A549 (cell line): ENCODE measurements at regions not wholly inside any gene's neighbourhood (a gene's known extent, or its start where the extent isn't known, plus 50 kb on each side); places are given as distances from the start of the nearest gene placed in this dataset.

Experiments
- ATAC-seq, 2 experiments: fragments of 200-7000 bp in 1 of 2; fragments of >200 bp in 1 of 2; cut with Nextera tagmentation in 1 of 2; cut with Tn5 transposase in 1 of 2; 3 replicates each; pipeline versions ENCODE4 v1.8.0 to v1.9.1; 2018 to 2020; ENCODE audit warnings: mild to moderate bottlenecking in 1 of 2, moderate library complexity in 1 of 2
- CTCF ChIA-PET: fragments of 300-600 bp; sonication (Branson Sonifier 250); formaldehyde crosslinking; extraction: SDS; loops from one replicate; lab custom pipeline; 2021; ENCODE audit warnings: antibody characterized with exemption, inconsistent platforms; lab: Yijun Ruan, JAX
- POLR2A ChIA-PET: fragments of 350-600 bp; formaldehyde crosslinking; extraction: SDS; loops from one replicate; lab custom pipeline; 2021; ENCODE audit warnings: antibody characterized with exemption, inconsistent platforms; lab: Yijun Ruan, JAX
- DNase-seq, 2 experiments: peaks; one replicate each; pipeline versions ENCODE4 v3.0.0 to v3.0.0-alpha.2; 2011 to 2016; ENCODE audit warnings: low read depth in 1 of 2, low spot score in 1 of 2
- FAIRE-seq: peaks from 2 replicates; lab custom pipeline; 2011; peaks lifted over from hg19 to GRCh38; lab: Jason Lieb, UNC
- H3K27ac ChIP-seq, 2 experiments: fragments of >200 bp; sonication (Bioruptor Twin); formaldehyde crosslinking; 3 replicates each; pipeline ENCODE4 v1.5.1; 2016 to 2017
- H3K4me1 ChIP-seq: fragments of >200 bp; sonication (Bioruptor Twin); formaldehyde crosslinking; 3 replicates; pipeline ENCODE4 v1.6.1; 2016
- H3K4me2 ChIP-seq: fragments of >200 bp; sonication (Bioruptor Twin); formaldehyde crosslinking; 3 replicates; pipeline ENCODE4 v1.6.1; 2016
- H3K4me3 ChIP-seq: fragments of >200 bp; sonication (Bioruptor Twin); formaldehyde crosslinking; 3 replicates; pipeline ENCODE4 v1.5.1; 2016
- H3K9me3 ChIP-seq: fragments of >200 bp; sonication (Bioruptor Twin); formaldehyde crosslinking; 3 replicates; pipeline ENCODE4 v1.6.1; 2016
- CBX2 ChIP-seq: fragments of 200-600 bp; sonication (generic); IDR thresholded peaks from 2 replicates; pipeline ENCODE4 v1.6.1; 2016; ENCODE audit warnings: low read depth, mild to moderate bottlenecking, borderline replicate concordance
- EHF ChIP-seq: fragments of 250-450 bp; sonication (Bioruptor Pico); IDR thresholded peaks from 2 replicates; pipeline ENCODE4 v1.5.0; 2020; ENCODE audit warnings: mild to moderate bottlenecking
- EHMT2 ChIP-seq: fragments of 200-600 bp; sonication (generic); IDR thresholded peaks from 2 replicates; pipeline ENCODE4 v1.6.1; 2016; ENCODE audit warnings: antibody characterized with exemption, low read depth, mild to moderate bottlenecking, moderate library complexity
- EP300 ChIP-seq, 2 experiments: fragments of >200 bp; sonication (Bioruptor Twin); formaldehyde crosslinking; IDR thresholded peaks; 2 replicates in 1 of 2; 3 replicates in 1 of 2; pipeline ENCODE4 v1.6.1; 2016 to 2017
- ESRRA ChIP-seq: fragments of 150-350 bp; IDR thresholded peaks from 2 replicates; pipeline ENCODE4 v1.6.1; 2014; ENCODE audit warnings: mild to moderate bottlenecking, low read length, borderline replicate concordance
- HDAC2 ChIP-seq: fragments of 200-600 bp; sonication (generic); IDR thresholded peaks from 2 replicates; pipeline ENCODE4 v1.6.1; 2016
- HEYL ChIP-seq: fragments of 250-450 bp; sonication (Bioruptor Pico); IDR thresholded peaks from 2 replicates; pipeline ENCODE4 v1.8.0; 2021; ENCODE audit warnings: mild to moderate bottlenecking, moderate library complexity
- HOXA7 ChIP-seq: fragments of 250-450 bp; sonication (Bioruptor Pico); IDR thresholded peaks from 2 replicates; pipeline ENCODE4 v1.5.0; 2020; ENCODE audit warnings: mild to moderate bottlenecking, moderate library complexity
- HOXB13 ChIP-seq: fragments of 250-450 bp; sonication (Bioruptor Pico); IDR thresholded peaks from 2 replicates; pipeline ENCODE4 v1.5.0; 2020; ENCODE audit warnings: low read depth, mild to moderate bottlenecking, moderate library complexity
- JUN ChIP-seq, 2 experiments: fragments of >200 bp; sonication (Bioruptor Twin); formaldehyde crosslinking; IDR thresholded peaks; 2 replicates in 1 of 2; 3 replicates in 1 of 2; pipeline ENCODE4 v1.6.1; 2016 to 2017
- KDM1A ChIP-seq: fragments of 200-600 bp; sonication (generic); IDR thresholded peaks from 2 replicates; pipeline ENCODE4 v1.6.1; 2016; ENCODE audit warnings: low read depth, mild to moderate bottlenecking
- KDM5A ChIP-seq: fragments of 200-600 bp; sonication (generic); IDR thresholded peaks from 2 replicates; pipeline ENCODE4 v1.6.1; 2016; ENCODE audit warnings: antibody characterized with exemption, mild to moderate bottlenecking
- MAFK ChIP-seq: fragments of 450-650 bp; IDR thresholded peaks from 2 replicates; pipeline ENCODE4 v1.6.1; 2014; ENCODE audit not compliant: partially characterized antibody
- MYC ChIP-seq: IDR thresholded peaks from 2 replicates; pipeline ENCODE4 v1.6.1; 2012; ENCODE audit warnings: mild to moderate bottlenecking, inconsistent platforms, low read length, improper control_type of control experiment, borderline replicate concordance
- NPAS2 ChIP-seq: fragments of 250-450 bp; sonication (Bioruptor Pico); IDR thresholded peaks from 2 replicates; pipeline ENCODE4 v1.8.0; 2022; ENCODE audit warnings: mild to moderate bottlenecking, moderate library complexity, borderline replicate concordance
- PHF8 ChIP-seq: fragments of 200-600 bp; sonication (generic); IDR thresholded peaks from 2 replicates; pipeline ENCODE4 v1.6.1; 2016; ENCODE audit warnings: low read depth, mild to moderate bottlenecking, antibody characterized with exemption, moderate library complexity, borderline replicate concordance
- POLR2A ChIP-seq: IDR thresholded peaks from 2 replicates; pipeline ENCODE4 v1.6.1; 2012; ENCODE audit warnings: mild to moderate bottlenecking, low read length
- POLR2AphosphoS2 ChIP-seq: conservative IDR thresholded peaks from 2 replicates; pipeline ENCODE4 v1.6.1; 2012; ENCODE audit warnings: low read length, improper control_type of control experiment, inconsistent platforms
- RAD21 ChIP-seq, 2 experiments: fragments of >200 bp in 1 of 2; sonication (Bioruptor Twin) in 1 of 2; formaldehyde crosslinking in 1 of 2; IDR thresholded peaks in 1 of 2; conservative IDR thresholded peaks in 1 of 2; 2 replicates in 1 of 2; 3 replicates in 1 of 2; pipeline ENCODE4 v1.6.1; 2012 to 2018; ENCODE audit warnings: inconsistent platforms in 1 of 2
- RFX5 ChIP-seq: fragments of 450-650 bp; IDR thresholded peaks from 2 replicates; pipeline ENCODE4 v1.7.1; 2014; ENCODE audit warnings: antibody characterized with exemption, mild to moderate bottlenecking, moderate library complexity
- RNF2 ChIP-seq: fragments of 200-600 bp; sonication (generic); IDR thresholded peaks from 2 replicates; pipeline ENCODE4 v1.6.1; 2016; ENCODE audit warnings: low read depth, mild to moderate bottlenecking, antibody characterized with exemption, moderate library complexity, borderline replicate concordance
- SMC3 ChIP-seq: fragments of >200 bp; sonication (Bioruptor Twin); formaldehyde crosslinking; IDR thresholded peaks from 3 replicates; pipeline ENCODE4 v1.6.1; 2018; ENCODE audit warnings: inconsistent platforms
- SREBF2 ChIP-seq: fragments of 450-650 bp; IDR thresholded peaks from 2 replicates; pipeline ENCODE4 v1.6.1; 2014; ENCODE audit warnings: mild to moderate bottlenecking, moderate library complexity
- ZFP36 ChIP-seq: fragments of 450-650 bp; IDR thresholded peaks from 2 replicates; pipeline ENCODE4 v1.6.1; 2014; ENCODE audit warnings: borderline replicate concordance; ENCODE audit not compliant: partially characterized antibody
- ZNF302 ChIP-seq: fragments of 250-450 bp; sonication (Bioruptor Pico); IDR thresholded peaks from 2 replicates; pipeline ENCODE4 v1.9.0; 2021; ENCODE audit warnings: inconsistent platforms, mild to moderate bottlenecking, moderate library complexity
- WGBS: methylation state at CpG from one replicate; pipeline ENCODE4 v1.1.6; 2017; ENCODE audit errors: missing lambda C conversion rate; 5-methylcytosine and 5-hydroxymethylcytosine counted together
- TF ChIP-seq, protein P1 (sequence below): fragments of 450-650 bp; IDR thresholded peaks from 2 replicates; pipeline ENCODE4 v1.6.1; 2014; ENCODE audit warnings: antibody characterized with exemption
- TF ChIP-seq, protein P2 (sequence below): IDR thresholded peaks from 2 replicates; pipeline ENCODE4 v1.6.1; 2012
- TF ChIP-seq, protein P3 (sequence below): fragments of 250-450 bp; sonication (Bioruptor Pico); IDR thresholded peaks from 2 replicates; pipeline ENCODE4 v1.5.0; 2021; ENCODE audit warnings: mild to moderate bottlenecking, moderate library complexity, borderline replicate concordance

DNA sequence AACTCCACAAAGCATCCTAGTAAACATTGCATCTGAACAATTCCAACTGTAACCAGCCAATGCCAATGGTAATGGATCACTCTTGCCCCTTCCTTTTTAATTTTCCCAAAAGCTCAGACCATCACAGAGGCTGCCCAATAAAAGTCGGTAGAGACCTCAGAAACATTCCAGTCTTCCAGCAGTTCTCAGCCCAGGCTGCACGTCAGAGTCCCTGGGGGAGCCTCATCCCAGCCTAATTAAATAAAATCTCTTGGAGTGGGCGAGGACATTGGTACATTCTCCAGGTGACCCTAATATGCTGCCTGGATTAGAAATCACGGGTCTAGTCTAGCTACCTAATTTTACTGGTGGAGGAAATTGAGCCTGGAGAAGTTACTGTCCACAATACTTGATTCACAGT is 117.1 kb upstream of the MYOCD start (continued):
- TF ChIP-seq, protein P1, sequence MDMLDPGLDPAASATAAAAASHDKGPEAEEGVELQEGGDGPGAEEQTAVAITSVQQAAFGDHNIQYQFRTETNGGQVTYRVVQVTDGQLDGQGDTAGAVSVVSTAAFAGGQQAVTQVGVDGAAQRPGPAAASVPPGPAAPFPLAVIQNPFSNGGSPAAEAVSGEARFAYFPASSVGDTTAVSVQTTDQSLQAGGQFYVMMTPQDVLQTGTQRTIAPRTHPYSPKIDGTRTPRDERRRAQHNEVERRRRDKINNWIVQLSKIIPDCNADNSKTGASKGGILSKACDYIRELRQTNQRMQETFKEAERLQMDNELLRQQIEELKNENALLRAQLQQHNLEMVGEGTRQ, result no peak
- TF ChIP-seq, protein P2, sequence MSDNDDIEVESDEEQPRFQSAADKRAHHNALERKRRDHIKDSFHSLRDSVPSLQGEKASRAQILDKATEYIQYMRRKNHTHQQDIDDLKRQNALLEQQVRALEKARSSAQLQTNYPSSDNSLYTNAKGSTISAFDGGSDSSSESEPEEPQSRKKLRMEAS, result no peak
- no peak for TF ChIP-seq HDAC2
- TF ChIP-seq, all 56 proteins: peak for 0

DNA sequence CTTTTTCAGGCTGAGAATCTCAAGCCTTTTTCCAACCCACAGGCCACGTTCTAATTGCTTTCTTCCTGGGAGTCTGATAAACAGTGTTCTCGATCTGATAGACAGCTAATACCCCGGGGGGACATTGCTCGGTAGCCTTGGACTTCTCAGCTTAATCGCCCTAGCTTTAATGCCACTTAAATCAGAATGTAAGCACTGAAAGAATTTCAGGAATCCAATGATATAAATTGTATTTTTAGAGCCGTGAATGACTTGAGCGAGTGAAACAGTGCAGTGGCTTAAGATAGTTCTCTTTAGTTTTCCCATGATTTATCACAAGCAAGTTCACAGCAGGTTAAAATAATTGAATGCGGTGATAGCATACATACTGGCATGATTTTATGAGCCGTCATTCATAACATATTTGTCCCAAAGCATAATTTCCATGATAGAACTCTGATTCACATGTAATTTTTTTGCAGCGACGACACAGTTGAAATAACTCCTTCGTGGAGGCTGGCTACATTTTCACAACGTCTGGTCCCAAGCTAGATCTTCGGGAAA is 116.1 kb upstream of the MYOCD start:
- H3K4me1 ChIP-seq, result no peaks in the 10 kb centered on the region
- FAIRE-seq, result no peak
- ChIA-PET POLR2A (no interaction called here), CTCF (interaction anchor here (0.7 to 6.2 kb wide), 3 partner anchors 117 to 481 kb away, joined by 3 to 94 read pairs (median 3); partner anchors contain the start of gene MYOCD)
- no peaks in the 10 kb centered on the region for H3K9me3 ChIP-seq
- no peak for DNase-seq
- H3K4me2 ChIP-seq, result no peak overlapping the region; the same call in 2 of the 3 replicates
- no peak for ATAC-seq
- H3K27ac ChIP-seq, result no peak overlapping the region
- no peak overlapping the region for H3K4me3 ChIP-seq
- TF ChIP-seq ZNF302 (CRISPR knock-in tag), result no peak
- TF ChIP-seq RFX5, result no peak
- no peak for TF ChIP-seq KDM5A
- TF ChIP-seq JUN (IDR thresholded peaks at IDR 0.05), result no peak
- TF ChIP-seq HOXA7 (CRISPR knock-in tag), result no peak
- no peak for TF ChIP-seq MAFK
- TF ChIP-seq MYC, result no peak
- no peak for TF ChIP-seq RAD21 (conservative IDR thresholded peaks at IDR 0.05 in 1 of 2, IDR thresholded peaks at IDR 0.05 in 1 of 2)
- TF ChIP-seq HOXB13 (CRISPR knock-in tag), result no peak
- TF ChIP-seq ESRRA, result no peak
- TF ChIP-seq HEYL (CRISPR knock-in tag), result no peak
- no peak for TF ChIP-seq POLR2AphosphoS2
- TF ChIP-seq POLR2A, result no peak
- no peak for TF ChIP-seq EP300 (IDR thresholded peaks at IDR 0.05)
- TF ChIP-seq HDAC2, result no peak
- TF ChIP-seq SMC3, result no peak
- TF ChIP-seq CBX2, result no peak
- TF ChIP-seq SREBF2, result no peak
- 60% methylated on average over 14 of the region's 14 CpGs for WGBS

DNA sequence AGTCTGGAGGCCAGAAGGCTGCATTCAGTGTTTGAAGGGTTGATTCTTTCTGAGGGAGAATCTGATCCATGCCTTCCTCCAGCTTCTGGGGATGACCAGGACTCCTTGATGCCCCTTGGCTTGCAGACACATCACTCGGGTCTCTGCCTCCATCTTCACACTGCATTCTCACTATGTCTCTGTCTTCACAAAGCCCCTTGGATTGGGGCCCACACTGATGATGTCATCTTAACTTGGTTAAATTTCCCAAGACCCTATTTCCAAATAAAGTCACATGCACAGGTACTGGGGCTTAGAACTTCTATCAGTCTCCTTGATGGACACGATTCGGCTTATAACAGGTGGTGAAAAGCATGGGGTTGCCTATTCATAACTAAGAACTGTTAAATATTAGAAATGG is 112.1 kb upstream of the MYOCD start:
- ChIA-PET POLR2A (no interaction called here), CTCF (interaction anchor here (2.6 kb wide), 1 partner anchor 8 kb away, joined by 12 read pairs; no protein-coding TSS in a partner anchor)
- no peaks in the 10 kb centered on the region for H3K9me3 ChIP-seq
- ATAC-seq, result no peak
- TF ChIP-seq POLR2AphosphoS2, result no peak
- TF ChIP-seq NPAS2 (CRISPR knock-in tag), result no peak
- H3K27ac ChIP-seq, result no peak overlapping the region
- no peak for DNase-seq
- FAIRE-seq, result no peak
- H3K4me3 ChIP-seq, result no peak overlapping the region
- no peaks in the 10 kb centered on the region for H3K4me1 ChIP-seq
- H3K4me2 ChIP-seq, result no peak overlapping the region
- WGBS, result 80% methylated on average over 3 of the region's 3 CpGs

DNA sequence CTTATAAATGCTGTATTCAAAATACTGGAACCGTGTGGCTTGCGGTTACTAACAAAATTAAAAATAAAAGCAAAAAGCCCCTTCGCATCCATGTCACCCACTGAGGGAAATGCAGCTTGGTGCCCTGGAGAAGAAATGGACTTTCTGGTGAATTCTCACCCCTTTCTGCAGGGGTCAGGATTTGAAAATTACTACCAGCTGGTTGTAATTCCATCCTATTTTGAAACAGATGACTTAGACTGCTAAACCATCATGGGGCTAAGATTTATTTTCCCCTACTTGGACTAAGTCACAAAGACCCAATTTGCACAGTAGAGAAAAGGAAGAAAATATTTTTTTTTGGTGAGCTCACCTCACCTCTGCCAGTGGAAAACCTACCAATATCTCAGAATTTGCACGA is 111.4 kb upstream of the MYOCD start:
- CTCF ChIA-PET, result interaction anchor here (1.4 to 2.6 kb wide), 2 partner anchors 9 to 13 kb away, joined by 3 to 12 read pairs; no protein-coding TSS in a partner anchor
- ATAC-seq, result no peak
- Histone ChIP-seq H3K9me3 (no peaks in the 10 kb centered on the region), H3K27ac (no peak overlapping the region), H3K4me1 (no peaks in the 10 kb centered on the region)
- POLR2A ChIA-PET, result no interaction called here
- no peak for DNase-seq
- no peak for TF ChIP-seq EHF (CRISPR knock-in tag)
- TF ChIP-seq KDM1A, result no peak
- TF ChIP-seq POLR2AphosphoS2, result no peak
- TF ChIP-seq EHMT2, result no peak
- no peak for TF ChIP-seq PHF8
- no peak for TF ChIP-seq HOXA7 (CRISPR knock-in tag)
- TF ChIP-seq, protein P3, sequence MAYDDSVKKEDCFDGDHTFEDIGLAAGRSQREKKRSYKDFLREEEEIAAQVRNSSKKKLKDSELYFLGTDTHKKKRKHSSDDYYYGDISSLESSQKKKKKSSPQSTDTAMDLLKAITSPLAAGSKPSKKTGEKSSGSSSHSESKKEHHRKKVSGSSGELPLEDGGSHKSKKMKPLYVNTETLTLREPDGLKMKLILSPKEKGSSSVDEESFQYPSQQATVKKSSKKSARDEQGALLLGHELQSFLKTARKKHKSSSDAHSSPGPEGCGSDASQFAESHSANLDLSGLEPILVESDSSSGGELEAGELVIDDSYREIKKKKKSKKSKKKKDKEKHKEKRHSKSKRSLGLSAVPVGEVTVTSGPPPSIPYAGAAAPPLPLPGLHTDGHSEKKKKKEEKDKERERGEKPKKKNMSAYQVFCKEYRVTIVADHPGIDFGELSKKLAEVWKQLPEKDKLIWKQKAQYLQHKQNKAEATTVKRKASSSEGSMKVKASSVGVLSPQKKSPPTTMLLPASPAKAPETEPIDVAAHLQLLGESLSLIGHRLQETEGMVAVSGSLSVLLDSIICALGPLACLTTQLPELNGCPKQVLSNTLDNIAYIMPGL, result no peak
- TF ChIP-seq CBX2, result no peak
- TF ChIP-seq ZFP36, result no peak
- no peak for TF ChIP-seq RNF2
- TF ChIP-seq, all 56 proteins: peak for 0
- WGBS, result 82% methylated on average over 4 of the region's 4 CpGs
- Histone ChIP-seq H3K4me3 (no peak overlapping the region), H3K4me2 (no peak overlapping the region)
- FAIRE-seq, result no peak
